K562 (cell line): ENCODE measurements at regions not wholly inside any gene's neighbourhood (a gene's known extent, or its start where the extent isn't known, plus 50 kb on each side); places are given as distances from the start of the nearest gene placed in this dataset.

Experiments used
- ATAC-seq: fragments of 200-7000 bp; cut with Tn5 transposase; 3 replicates; pipeline ENCODE4 v1.9.1; 2020; ENCODE audit warnings: moderate library complexity
- BruUV-seq: library from RNA; stranded (reverse); fragments of 400-500 nt; replicated peaks from 2 replicates; lab custom pipeline; 2021; lab: Mats Ljungman, UMichigan
- CTCF ChIA-PET: fragments of 300-600 bp; formaldehyde crosslinking; extraction: SDS; loops from one replicate; lab custom pipeline; 2021; ENCODE audit warnings: low intra/inter-chr PET ratio; lab: Yijun Ruan, JAX
- POLR2A ChIA-PET: fragments of 300-600, 350-650 bp; sonication (Branson Sonifier 250); formaldehyde crosslinking; extraction: SDS; loops from one replicate; lab custom pipeline; 2021; ENCODE audit warnings: antibody characterized with exemption, inconsistent platforms; lab: Yijun Ruan, JAX
- DNase-seq, 4 experiments: peaks; one replicate each; pipeline versions ENCODE4 v3.0.0 to v3.0.0-alpha.2; 2011 to 2018; ENCODE audit warnings: low spot score in 3 of 4, mixed read lengths in 3 of 4; ENCODE audit errors: extremely low read depth in 1 of 4
- FAIRE-seq: peaks from 2 replicates; lab custom pipeline; 2011; peaks lifted over from hg19 to GRCh38; lab: Jason Lieb, UNC
- H2AFZ ChIP-seq: 2 replicates; pipeline ENCODE4 v1.6.0; 2011; ENCODE audit warnings: low read depth, low read length, control low read depth, inconsistent platforms
- H3K27ac ChIP-seq: fragments of 200-600 bp; 3 replicates; pipeline ENCODE4 v1.8.0; 2011; ENCODE audit warnings: low read depth, mild to moderate bottlenecking, control low read depth, inconsistent platforms, low read length, moderate library complexity, mixed read lengths; ENCODE audit errors: extremely low read depth
- H3K27me3 ChIP-seq, 2 experiments: fragments of 300-600 bp in 1 of 2; 2 replicates in 1 of 2; 3 replicates in 1 of 2; pipeline versions ENCODE4 v1.6.0 to v1.8.0; 2011; ENCODE audit warnings: inconsistent platforms in 2 of 2, low read length in 2 of 2, mild to moderate bottlenecking in 1 of 2, mixed read lengths in 1 of 2, moderate library complexity in 1 of 2; ENCODE audit not compliant: control insufficient read depth in 2 of 2, insufficient read depth in 2 of 2
- H3K36me3 ChIP-seq: fragments of 300-600 bp; 3 replicates; pipeline ENCODE4 v1.8.0; 2011; ENCODE audit warnings: mild to moderate bottlenecking, low read length, inconsistent platforms; ENCODE audit not compliant: control insufficient read depth, insufficient read depth
- H3K4me1 ChIP-seq, 2 experiments: fragments of 200-600 bp in 1 of 2; replicated peaks in 1 of 2; 2 replicates in 1 of 2; 3 replicates in 1 of 2; pipeline versions ENCODE4 v1.5.1 to v1.8.0; 2011; ENCODE audit warnings: inconsistent platforms in 2 of 2, low read length in 2 of 2, mild to moderate bottlenecking in 1 of 2, mixed read lengths in 1 of 2, moderate library complexity in 1 of 2; ENCODE audit not compliant: control insufficient read depth in 2 of 2, insufficient read depth in 2 of 2
- H3K4me2 ChIP-seq: 2 replicates; pipeline ENCODE4 v1.6.1; 2011; ENCODE audit warnings: low read length, control low read depth, inconsistent platforms, mixed read lengths; ENCODE audit not compliant: insufficient read depth
- H3K4me3 ChIP-seq: fragments of 200-600 bp; sonication (generic), shearing (Covaris generic); 2 replicates; pipeline ENCODE4 v1.5.1; 2016; ENCODE audit warnings: control low read depth, inconsistent platforms
- H3K79me2 ChIP-seq: fragments of 200-600 bp; 3 replicates; pipeline ENCODE4 v1.8.0; 2011; ENCODE audit warnings: low read length, inconsistent platforms; ENCODE audit not compliant: control insufficient read depth, insufficient read depth
- H3K9ac ChIP-seq, 2 experiments: 2 replicates each; pipeline versions ENCODE4 v1.6.0 to v1.6.1; 2011; ENCODE audit warnings: low read depth in 2 of 2, low read length in 2 of 2, control low read depth in 1 of 2, inconsistent platforms in 1 of 2, mild to moderate bottlenecking in 1 of 2, mixed read lengths in 1 of 2; ENCODE audit not compliant: insufficient read depth in 1 of 2
- H3K9me1 ChIP-seq: one replicate; pipeline ENCODE4 v1.6.0; 2011; ENCODE audit warnings: inconsistent platforms, mild to moderate bottlenecking, low read length, moderate library complexity; ENCODE audit not compliant: control insufficient read depth, insufficient read depth
- H3K9me3 ChIP-seq: replicated peaks from 2 replicates; pipeline ENCODE4 v1.5.1; 2011; ENCODE audit warnings: low read depth, low read length, inconsistent platforms; ENCODE audit not compliant: control insufficient read depth, insufficient read depth
- H4K20me1 ChIP-seq: replicated peaks from 2 replicates; pipeline ENCODE4 v1.6.1; 2011; ENCODE audit warnings: low read length, inconsistent platforms, mixed read lengths; ENCODE audit not compliant: control insufficient read depth, insufficient read depth
- C11orf30 ChIP-seq: fragments of 450-650 bp; IDR thresholded peaks from 2 replicates; pipeline ENCODE4 v1.6.1; 2016; ENCODE audit warnings: low read depth, mild to moderate bottlenecking
- ETV1 ChIP-seq: fragments of 450-650 bp; conservative IDR thresholded peaks from 2 replicates; pipeline ENCODE4 v1.6.1; 2016; ENCODE audit warnings: missing genetic modification characterization, control low read depth, low read depth, missing compliant biosample characterization
- MAFF ChIP-seq: IDR thresholded peaks from 2 replicates; pipeline ENCODE4 v1.6.1; 2012; ENCODE audit warnings: low read length, improper control_type of control experiment
- MAFG ChIP-seq: fragments of 450-650 bp; conservative IDR thresholded peaks from 2 replicates; pipeline ENCODE4 v1.6.1; 2016; ENCODE audit warnings: missing genetic modification characterization, missing compliant biosample characterization
- RERE ChIP-seq: sonication (generic); formaldehyde crosslinking; IDR thresholded peaks from 2 replicates; pipeline ENCODE4 v1.8.0; 2023; ENCODE audit warnings: missing genetic modification reagents, mild to moderate bottlenecking, borderline replicate concordance
- USF2 ChIP-seq: sonication (generic); formaldehyde crosslinking; IDR thresholded peaks from 2 replicates; pipeline ENCODE4 v1.5.0; 2020; ENCODE audit warnings: missing genetic modification reagents
- ZNF282 ChIP-seq: sonication (generic); formaldehyde crosslinking; IDR thresholded peaks from 2 replicates; pipeline ENCODE4 v1.8.1; 2023; ENCODE audit warnings: missing genetic modification reagents
- WGBS: fragments of 100-300 bp; shearing (Covaris generic); methylation state at CpG from one replicate; pipeline ENCODE4 v1.1.6; 2016; ENCODE audit warnings: low coverage, mixed read lengths; ENCODE audit not compliant: insufficient coverage; ENCODE audit errors: missing lambda C conversion rate; 5-methylcytosine and 5-hydroxymethylcytosine counted together
- in situ Hi-C: fragments of 300-500 bp; cut with MboI; formaldehyde crosslinking; loops from 4 replicates; pipeline ENCODE4 v1.15.0; 2018; ENCODE audit warnings: inconsistent platforms, mixed read lengths
- intact Hi-C: fragments of 100-400 bp; cut with micrococcal nuclease; formaldehyde crosslinking; loops from 2 replicates; pipeline ENCODE4 v1.14.2; 2022
- TF ChIP-seq, protein P1 (sequence below), 2 experiments: fragments of 250-450 bp in 1 of 2; fragments of 450-650 bp in 1 of 2; sonication (Bioruptor Pico) in 1 of 2; IDR thresholded peaks; 2 replicates each; pipeline versions ENCODE4 v1.6.1 to v1.8.0; 2016 to 2021; ENCODE audit warnings: mild to moderate bottlenecking in 2 of 2, moderate library complexity in 2 of 2, missing compliant biosample characterization in 1 of 2, missing genetic modification characterization in 1 of 2

- no peak overlapping the region for H2AFZ ChIP-seq
- ChIA-PET CTCF (no interaction called here), POLR2A (interaction anchor here (0.8 to 1.7 kb wide), 3 partner anchors 10 to 38 kb away, joined by 3 to 4 read pairs (median 3); no protein-coding TSS in a partner anchor)
- H4K20me1 ChIP-seq, result no peaks in the 10 kb centered on the region
- no peak for ATAC-seq
- H3K9me3 ChIP-seq, result no peaks in the 10 kb centered on the region
- H3K4me2 ChIP-seq, result no peak overlapping the region
- H3K27ac ChIP-seq, result no peak overlapping the region
- no peak for FAIRE-seq
- no peak for DNase-seq
- TF ChIP-seq USF2 (CRISPR knock-in tag) (no peak), C11orf30 (peak; percentile 45; the same call in 1 of the 2 replicates), MAFF (peak; percentile 39), MAFG (tag) (peak; percentile 54; the same call in 1 of the 2 replicates)
- no peaks in the 10 kb centered on the region for H3K79me2 ChIP-seq
- intact Hi-C loops (no loop called here), in situ Hi-C loops (no loop called here)
- H3K9me1 ChIP-seq, result no peaks in the 10 kb centered on the region
- H3K27me3 ChIP-seq, result no peaks in the 10 kb centered on the region
- H3K4me1 ChIP-seq, result no peaks in the 10 kb centered on the region
- H3K36me3 ChIP-seq, result no peaks in the 10 kb centered on the region
- no TSS peak for BruUV-seq
- no peak overlapping the region for H3K4me3 ChIP-seq
- no peak overlapping the region for H3K9ac ChIP-seq
Observed at GRCh38 chr18:25493401-25493800, 141.4 kb upstream of the ZNF521 start.

- no TSS peak for BruUV-seq
- Histone ChIP-seq H3K27ac (no peak overlapping the region), H3K4me2 (no peak overlapping the region), H3K4me3 (no peak overlapping the region), H4K20me1 (no peaks in the 10 kb centered on the region), H2AFZ (no peak overlapping the region), H3K36me3 (no peaks in the 10 kb centered on the region), H3K9ac (no peak overlapping the region), H3K79me2 (no peaks in the 10 kb centered on the region), H3K9me1 (no peaks in the 10 kb centered on the region), H3K9me3 (no peaks in the 10 kb centered on the region), H3K4me1 (no peaks in the 10 kb centered on the region), H3K27me3 (no peaks in the 10 kb centered on the region)
- intact Hi-C loops (no loop called here), in situ Hi-C loops (no loop called here)
- peak; percentile 29 for FAIRE-seq
- 0% methylated on average over 4 of the region's 4 CpGs for WGBS
- ChIA-PET POLR2A (no interaction called here), CTCF (no interaction called here)
- no peak for DNase-seq
- no peak for ATAC-seq
- TF ChIP-seq, protein P1, sequence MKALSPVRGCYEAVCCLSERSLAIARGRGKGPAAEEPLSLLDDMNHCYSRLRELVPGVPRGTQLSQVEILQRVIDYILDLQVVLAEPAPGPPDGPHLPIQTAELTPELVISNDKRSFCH (CRISPR knock-in tag; IDR thresholded peaks at IDR 0.05), result no peak
- TF ChIP-seq, protein P1 (tag; IDR thresholded peaks at IDR 0.05), result no peak
- no peak for TF ChIP-seq ETV1 (tag)
- no peak for TF ChIP-seq RERE
- TF ChIP-seq ZNF282 (CRISPR knock-in tag), result no peak
Observed at GRCh38 chr18:25490316-25490715, 138.3 kb upstream of the ZNF521 start.
